Nucleus accumbens (tissue), 56 donors: ENCODE measurements at regions not wholly inside any gene's neighbourhood (a gene's known extent, or its start where the extent isn't known, plus 50 kb on each side); places are given as distances from the start of the nearest gene placed in this dataset.
"Not testable (repeated sequence)": the region's sequence is repeated elsewhere in the genome, so short reads cannot be mapped to it uniquely, and the experiment has no call there.

ENCODE experiments used
- DNase-seq, 56 donors: peaks; one replicate each; lab custom pipeline; 2025; lab: John Stamatoyannopoulos, UW

DNA sequence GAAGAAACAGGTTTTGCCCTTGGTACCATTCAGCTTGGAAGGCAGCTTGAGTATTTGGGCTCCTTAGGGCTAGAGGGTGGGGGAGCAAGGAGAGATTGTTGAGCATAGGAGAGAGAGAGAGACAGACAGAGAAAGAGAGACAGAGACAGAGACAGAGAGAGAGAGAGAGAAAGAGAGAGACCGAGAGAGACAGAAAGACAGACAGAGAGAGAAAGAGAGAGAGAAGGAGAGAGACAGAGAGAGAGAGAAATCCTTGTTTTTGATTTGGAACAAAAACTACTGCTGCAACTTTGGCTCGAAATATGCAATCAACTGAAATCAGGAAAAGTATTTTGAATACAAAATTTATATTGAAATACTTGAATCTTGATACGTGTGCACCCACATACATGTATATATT lies 85.8 kb upstream of the ZNF536 start:
- no peak for DNase-seq

DNA sequence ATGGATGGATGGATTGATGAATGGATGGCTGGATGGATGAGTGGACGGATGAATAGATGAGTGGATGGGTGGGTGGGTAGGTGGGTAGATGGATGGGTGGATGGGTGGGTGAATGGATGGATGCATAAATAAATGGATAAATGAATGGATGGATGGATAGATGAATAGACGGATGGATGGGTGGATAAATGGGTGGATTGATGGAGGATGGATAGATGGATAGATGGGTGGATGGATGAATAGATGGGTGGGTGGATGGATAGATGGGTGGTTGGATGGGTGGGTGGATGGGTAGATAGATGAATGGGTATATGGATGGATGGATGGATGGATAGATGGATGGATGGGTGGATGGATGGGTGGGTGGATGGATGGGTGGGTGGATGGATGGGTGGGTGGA lies 84.9 kb upstream of the ZNF536 start:
- no peak for DNase-seq

DNA sequence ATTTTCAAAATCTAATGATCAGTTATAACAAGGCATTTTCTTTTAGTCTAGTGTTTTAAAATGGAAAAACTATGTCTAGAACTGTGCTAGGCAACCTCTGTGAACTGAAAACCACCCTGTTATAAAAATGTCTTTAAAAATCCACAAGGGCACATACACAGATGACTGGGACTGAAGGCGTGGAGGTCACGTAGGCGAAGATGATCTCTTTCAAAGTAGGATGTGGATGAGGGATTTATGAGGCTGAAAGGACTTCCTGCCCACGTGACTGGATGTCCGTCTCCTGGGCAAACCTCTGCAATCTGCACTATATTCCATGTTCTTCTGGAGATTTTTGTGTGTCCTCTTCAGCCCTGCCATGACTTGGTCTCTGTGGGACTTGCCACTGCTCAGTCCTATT lies 84.2 kb upstream of the ZNF536 start:
- no peak for DNase-seq

DNA sequence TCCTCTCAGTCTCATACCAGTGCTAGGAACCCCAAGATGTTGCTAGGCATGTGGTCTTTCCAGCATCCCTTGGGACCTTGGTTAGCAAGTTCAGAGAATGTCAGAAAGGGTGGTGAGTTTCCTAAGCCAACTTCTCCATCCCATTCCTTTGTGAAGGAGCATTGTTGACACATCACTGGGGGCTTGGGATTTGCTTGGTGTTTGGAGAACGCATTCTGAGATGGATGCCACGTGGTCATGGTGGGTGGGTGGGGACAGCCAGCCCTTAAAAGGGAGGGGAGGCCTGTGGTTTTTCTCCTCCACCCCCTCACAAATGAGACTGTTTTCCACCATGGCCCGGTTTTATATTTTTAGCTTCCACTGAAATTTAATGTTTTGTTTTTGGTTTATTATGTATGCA lies 83.3 kb upstream of the ZNF536 start:
- DNase-seq, result no peak

DNA sequence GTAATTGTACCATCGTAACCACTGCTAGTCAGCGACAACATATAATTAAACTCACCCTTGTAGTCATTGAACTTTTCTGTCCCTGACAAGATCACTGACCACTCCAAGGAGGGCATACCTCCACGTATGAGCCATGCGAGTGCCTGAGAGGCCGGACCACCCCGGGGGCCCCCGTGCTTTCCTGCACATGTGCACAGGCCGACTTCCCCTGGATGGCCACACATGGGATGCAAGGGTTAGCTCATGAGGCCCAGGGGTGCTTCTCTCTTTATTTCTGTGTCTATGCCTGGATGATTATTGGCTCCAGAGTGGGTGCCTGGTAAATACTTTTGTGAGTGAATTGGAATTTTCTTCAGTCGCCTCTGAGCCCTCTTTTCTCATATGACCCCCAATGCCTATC lies 82.8 kb upstream of the ZNF536 start:
- DNase-seq, result no peak

DNA sequence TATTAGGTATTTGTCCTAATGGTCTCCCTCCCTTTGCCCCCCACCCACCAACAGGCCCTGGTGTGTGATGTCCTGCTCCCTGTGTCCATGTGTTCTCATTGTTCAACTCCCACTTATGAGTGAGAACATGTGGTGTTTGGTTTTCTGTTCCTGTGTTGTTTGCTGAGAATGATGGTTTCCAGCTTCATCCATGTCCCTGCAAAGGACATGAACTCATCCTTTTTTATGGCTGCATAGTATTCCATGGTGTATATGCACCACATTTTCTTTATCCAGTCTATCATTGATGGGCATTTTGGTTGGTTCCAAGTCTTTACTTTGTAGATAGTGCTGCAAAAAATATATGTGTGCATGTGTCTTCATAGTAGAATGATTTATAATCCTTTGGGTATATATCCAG lies 81.4 kb upstream of the ZNF536 start:
- not testable (repeated sequence) for DNase-seq

DNA sequence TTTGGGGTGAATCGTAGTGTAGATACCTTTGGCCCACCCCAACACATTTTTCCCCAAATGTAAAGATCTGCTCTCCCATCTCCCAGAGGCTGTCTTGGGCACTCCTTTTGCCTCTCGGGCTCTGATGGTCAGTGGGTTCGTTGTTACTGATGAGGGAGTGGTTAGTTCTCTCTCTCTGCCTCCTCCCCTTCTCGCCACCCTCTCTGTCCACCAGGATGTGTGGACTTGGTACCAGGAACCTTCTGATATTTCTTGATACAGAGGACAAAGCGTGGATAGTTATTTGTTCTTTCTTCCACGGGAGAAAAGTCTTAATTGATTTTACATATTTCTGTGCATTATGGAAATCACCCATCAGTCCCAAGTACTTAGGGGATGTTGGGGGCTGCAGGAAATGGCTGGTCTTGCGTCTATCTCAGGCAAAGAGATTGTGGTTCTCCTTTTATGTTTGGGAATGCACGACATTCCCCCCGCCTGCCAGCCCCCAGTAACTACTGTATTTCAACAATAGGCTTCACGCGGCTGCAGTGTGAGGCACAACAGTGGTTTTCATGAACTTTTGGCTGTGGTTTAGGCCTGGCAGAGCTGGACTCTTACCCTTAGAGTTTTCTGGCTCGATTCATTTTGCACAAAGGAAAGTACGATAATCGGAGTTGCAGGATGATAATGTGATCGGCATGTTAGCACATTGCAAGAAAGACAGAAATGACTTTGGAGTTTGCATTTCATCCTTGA lies 79.0 kb upstream of the ZNF536 start:
- peak in 48 of 56 donors; percentile 11 to 77 (median 44) for DNase-seq

DNA sequence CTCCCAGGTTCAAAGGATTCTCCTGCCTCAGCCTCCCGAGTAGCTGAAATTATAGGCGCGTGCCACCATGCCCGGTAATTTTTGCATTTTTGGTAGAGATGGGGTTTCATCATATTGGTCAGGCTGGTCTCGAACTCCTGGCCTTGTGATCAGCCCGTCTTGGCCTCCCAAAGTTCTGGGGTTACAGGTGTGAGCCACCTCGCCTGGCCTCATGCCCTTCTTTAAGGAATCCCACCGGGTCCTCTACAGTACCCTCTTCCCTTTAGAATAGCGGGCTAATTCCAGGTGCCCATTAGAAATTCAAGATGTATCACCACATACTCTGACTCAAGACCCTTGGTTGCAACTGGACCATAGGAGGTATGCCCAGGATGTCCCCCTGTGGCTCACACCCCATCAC lies 74.2 kb upstream of the ZNF536 start:
- DNase-seq, result no peak

DNA sequence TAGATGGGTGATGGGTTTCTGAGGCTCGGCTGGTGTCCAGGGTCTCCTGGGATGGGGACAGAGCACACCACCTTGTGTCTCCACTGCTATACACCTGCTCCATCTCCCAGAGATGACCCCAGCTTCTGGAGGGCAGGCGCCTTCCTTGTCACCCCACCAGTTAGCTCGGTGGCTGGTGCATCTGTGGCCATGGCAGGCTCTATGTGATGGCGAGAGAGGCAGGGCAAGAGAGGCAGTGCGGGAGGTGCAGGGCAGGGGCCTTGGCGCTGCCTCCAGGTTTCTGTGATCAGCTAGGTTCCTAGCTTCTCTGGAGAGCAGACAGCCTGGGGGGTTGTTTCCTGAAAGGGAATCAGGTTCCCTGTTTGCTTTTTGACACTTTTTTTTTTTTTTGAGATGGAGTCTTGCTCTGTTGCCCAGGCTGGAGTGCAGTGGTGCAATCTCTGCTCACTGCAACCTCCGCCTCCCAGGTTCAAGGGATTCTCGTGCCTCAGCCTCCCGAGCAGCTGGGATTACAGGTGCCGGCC lies 69.0 kb upstream of the ZNF536 start:
- no peak for DNase-seq

DNA sequence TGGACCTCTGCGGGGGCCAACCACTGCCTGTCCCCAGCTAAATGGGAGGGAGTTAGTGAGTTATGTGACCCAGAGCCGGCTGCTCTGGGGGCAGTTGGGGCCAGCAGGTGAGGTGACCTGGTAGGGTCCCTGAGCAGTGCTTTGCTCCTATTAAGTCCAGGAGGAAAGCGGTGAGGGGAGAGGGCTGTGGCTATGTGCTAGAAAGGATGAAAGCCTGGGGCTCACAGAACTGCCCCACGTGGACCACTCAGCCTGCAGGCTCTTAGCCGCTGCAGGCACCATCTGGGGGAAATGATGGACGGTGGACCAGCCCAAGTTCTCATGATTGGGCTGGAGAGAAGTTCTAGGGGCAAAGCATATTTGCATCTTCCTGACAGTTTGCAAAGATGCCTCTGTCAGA lies 67.6 kb upstream of the ZNF536 start:
- DNase-seq, result no peak

DNA sequence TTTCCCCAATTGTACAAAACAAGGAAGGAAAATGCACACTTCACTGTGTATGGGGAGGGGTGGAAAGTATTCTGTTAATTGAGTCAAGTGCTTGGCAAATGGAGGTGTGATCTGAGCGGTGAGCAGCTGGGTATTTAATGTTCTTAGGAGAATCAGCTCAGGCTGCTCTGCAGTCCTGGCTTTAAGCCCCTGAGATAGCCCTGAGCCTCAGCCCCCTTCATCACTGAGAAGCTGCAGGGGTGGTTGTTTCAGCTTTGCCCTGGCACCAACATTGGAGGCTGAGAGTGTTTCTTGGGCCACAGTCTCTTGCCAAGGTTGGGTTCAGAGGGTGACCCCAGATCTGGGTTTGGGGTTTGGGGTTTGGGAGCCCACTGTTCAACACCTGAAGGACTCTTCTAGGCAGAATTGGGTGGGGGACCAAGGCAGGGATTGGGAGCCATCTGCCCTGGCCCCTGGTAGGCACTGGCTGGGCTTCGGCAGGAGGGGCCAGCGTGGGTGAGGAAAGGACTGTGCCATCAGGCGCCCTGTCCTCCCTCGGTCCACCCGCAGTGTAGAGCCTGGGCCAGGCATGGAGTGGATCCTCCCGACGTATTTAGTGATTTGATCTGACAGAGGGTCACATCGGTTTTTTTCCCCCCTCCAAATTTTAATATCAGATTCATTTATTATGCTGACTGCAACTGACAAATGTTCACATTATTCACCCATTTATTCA lies 66.7 kb upstream of the ZNF536 start:
- no peak for DNase-seq

DNA sequence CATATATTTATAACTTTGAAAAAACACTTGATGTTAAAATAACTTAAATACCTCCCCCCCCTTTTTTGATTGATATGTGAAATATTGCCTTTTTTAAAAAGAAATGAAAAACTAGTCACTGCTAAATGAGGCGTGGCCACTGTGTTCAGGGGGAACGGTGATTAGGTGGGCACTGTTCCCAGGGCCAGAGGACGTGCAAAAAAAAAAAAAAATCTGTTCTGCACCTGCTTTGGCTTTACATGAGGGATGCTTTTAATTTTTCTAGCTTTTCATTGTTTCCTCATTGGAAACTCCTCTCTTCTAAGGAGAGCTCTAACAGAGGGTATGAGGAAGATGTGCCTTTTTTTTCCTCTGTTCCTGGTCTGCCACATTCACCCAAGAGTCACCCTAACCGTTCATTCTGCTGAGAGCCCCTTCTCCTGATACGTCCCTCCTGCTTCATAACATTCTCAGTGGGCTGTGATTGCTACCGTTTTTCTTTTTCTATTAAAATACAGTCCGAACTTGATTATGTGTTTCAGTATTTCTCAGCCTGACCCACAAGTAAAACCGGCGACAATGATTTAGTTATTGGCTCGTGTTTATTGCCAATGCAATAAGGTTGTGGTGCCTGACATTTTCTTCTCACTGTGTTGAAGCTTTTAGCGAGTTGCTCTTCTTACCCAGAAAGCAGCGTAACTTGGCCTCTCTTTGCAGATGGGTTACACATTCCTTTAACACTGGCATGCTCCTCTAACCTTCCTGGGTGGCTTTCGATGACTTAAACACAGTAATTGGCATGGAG lies 64.8 kb upstream of the ZNF536 start:
- DNase-seq, result no peak

DNA sequence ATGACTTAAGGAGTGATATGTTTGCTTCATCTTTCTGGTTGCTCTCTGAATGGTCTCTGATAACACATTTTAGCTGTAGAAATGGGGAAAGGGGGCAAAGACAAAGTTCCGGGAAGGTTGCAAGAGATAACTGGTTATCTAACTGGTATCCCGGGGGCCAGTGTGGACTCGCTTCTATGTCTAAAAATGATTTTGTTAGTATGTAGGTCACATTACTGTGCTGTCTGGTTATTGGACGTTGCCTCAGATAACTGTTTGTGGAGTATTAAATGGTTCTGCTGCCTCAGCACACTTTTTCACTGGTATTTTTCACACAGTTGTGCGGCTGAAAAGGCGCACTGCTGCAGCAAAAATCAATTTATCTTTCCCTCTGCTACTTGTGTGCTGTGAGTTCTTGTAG lies 63.0 kb upstream of the ZNF536 start:
- no peak for DNase-seq

DNA sequence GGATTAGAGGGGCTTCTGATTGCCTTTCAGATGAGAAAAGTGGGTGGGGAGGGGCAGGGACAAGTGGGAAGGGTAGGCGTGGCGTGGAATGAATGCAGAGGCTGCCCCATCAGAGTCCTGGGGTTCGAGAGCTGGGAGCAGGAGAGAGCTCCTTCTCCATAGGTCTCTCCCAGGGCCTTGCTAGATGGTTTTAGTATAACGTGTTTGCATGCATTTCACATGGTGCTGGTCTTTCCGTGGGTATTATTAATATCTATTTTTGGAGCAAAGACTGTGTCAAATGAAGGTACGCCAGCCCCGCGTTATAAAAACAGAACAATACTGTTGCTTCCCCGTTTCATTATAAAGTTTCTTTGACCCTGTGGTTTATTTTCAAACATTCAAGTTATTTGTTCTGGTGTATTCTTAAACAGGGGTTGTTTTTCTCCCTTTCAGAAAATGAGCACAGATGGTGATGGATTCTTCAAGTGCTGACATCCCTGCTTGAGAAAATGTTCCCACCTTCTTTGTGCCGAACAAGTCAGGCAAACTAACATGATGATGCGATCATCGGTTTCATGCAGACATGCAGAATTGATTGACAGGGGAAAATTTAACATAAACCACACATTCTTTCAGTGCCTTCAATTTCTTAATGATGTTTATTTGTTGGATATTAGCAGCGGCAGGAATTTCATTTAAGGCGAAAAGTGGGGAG lies 62.1 kb upstream of the ZNF536 start:
- no peak for DNase-seq

DNA sequence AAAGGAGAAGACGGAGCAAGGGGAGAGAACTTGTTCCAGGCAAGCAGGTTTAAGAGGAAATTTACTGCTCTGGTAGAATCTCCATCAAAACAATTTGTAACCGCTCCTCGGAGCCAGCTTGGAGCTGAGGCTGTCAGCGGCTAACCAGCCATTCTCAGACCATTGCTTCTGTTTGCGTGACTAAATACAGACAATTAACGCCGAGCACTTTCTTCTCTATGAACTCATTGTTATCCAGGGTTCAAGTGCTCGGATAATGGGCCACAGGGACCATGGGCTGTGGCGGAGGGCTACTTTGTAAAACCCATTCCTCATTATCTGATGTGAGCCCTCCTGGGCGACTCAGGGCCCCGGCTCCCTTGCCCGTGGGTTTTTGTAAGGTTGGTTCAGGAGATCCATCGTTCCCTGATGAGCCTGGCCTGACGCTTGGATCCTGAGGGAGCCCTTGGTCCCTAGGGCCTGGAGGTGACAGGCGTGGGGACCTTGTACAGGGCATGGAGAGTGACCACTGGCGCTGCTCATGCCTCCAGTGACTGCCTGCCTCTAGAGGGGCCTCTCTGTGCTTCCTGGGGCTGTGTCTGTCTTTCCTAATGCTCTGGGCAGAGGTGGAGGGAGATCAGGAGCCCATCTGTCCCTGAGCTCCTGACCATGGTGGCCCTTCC lies 61.5 kb upstream of the ZNF536 start:
- no peak for DNase-seq

DNA sequence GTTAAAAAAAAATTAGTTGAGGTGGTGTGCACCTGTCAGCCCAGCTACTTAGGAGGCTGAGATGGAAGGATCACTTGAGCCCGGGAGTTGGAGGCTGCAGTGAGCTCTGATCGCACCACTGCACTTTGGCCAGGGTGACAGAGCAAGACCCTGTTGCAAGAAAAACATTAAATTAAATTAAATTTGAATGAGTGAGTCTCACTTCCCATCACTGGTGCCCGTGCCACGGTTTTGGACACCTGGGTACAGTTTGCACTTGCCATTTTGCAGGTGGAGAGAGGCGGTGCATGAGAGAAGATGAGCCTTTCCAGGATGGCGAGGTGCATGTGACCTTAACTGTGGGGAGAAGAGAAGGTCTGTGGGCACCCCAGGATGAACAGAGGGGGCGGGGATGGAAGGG lies 60.3 kb upstream of the ZNF536 start:
- DNase-seq, result no peak

DNA sequence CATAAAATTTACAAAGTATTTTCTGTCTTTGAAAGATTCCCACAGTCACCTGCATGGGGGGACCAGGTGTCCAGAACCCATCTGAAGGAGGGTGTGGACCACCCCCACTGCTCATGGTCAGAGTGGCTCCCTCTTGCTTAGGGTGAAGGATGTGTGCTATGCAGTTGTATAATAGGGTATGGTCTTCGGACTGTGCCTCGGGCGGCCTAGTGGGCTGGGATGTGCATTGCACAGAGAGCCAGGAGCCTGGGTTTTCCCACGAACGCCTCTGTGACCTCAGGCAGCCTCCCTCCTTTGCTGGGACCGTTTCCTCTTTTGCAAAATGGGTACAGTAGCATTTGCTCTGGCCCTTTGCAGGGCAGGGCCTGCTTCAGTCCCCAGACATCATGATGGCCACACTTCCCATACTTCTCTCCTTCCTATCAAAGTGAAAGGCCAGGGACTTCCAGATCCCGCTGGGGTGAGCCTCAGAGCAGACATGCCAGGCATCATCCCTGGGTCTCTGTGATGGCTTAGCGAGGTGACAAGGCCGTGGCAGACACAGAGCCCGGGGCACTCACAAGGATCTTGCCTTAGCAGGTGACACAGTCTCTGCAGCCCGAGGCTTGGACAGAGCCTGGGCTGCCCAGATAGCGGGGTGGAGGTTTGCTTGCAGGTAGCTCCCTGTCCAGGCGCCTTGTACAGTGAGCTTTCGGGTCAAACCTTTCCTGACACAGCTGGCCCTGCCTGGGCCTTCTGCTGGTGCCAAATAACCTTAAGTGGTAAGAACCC lies 59.4 kb upstream of the ZNF536 start:
- DNase-seq, result no peak

DNA sequence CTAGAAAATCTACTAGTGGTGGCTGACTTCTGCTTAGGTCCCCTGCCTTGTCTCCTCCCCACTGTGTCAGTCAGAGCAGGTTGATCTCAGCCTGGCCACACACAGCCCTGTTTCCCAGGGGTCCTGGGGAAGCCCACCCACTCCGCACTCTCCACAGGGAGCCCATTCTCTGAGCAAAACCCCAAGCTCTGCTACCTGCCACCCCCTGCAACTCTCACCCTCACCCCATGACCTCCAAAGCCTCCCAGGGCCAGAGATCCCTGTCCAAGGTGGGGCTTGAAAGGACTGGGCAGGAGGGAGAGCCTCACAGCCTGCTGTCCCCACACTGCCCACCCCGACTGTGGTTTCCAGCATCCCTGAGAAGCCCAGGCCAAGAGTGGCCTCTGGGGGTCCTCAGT lies 58.8 kb upstream of the ZNF536 start:
- no peak for DNase-seq

DNA sequence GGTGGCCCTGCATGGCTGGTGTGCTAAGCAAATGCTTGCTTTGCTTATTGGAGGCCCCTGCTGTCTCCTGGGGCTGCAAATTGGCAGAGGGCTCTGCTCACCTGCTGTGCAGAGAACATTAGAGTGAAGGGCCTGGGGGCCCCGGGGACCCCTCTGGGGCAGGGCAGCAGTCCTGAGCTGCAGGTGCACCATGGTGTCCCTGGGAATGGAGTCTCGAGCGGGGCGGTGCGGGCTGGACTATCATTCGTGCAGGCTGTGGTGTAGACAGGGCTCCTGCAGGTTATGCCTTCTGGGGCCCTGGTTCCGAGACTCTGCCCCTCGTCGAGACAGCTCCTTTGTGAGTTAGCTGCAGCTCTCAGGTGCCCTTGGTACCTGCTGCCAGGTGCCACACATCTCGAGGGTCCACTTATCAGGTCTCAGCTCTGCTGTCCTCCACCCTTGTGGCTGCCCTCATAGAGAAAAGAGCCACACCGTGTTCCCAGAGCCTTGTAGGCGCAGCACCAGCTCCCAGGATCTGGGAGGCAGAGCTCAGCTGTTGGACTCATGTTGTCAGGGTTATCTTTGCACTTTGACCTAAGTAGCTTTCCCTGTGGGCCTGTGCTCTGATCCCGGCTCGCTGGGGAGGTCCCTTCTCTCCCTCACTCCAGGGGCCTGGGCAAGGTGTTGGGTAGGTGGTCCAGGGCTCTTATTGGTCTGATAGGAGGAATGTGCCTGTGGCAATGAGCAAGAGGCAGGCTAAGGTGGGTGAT lies 58.0 kb upstream of the ZNF536 start:
- DNase-seq, result no peak
